GM18909 (cell line): ENCODE measurements at regions not wholly inside any gene's neighbourhood (a gene's known extent, or its start where the extent isn't known, plus 50 kb on each side); places are given as distances from the start of the nearest gene placed in this dataset.
"Not testable (repeated sequence)": the region's sequence is repeated elsewhere in the genome, so short reads cannot be mapped to it uniquely, and the experiment has no call there.

Experiments
- ATAC-seq: cut with Tn5 transposase; IDR thresholded peaks from one replicate; pipeline ENCODE4 v1.9.1; 2021; ENCODE audit warnings: mild to moderate bottlenecking; ENCODE audit not compliant: unreplicated experiment, poor library complexity

DNA sequence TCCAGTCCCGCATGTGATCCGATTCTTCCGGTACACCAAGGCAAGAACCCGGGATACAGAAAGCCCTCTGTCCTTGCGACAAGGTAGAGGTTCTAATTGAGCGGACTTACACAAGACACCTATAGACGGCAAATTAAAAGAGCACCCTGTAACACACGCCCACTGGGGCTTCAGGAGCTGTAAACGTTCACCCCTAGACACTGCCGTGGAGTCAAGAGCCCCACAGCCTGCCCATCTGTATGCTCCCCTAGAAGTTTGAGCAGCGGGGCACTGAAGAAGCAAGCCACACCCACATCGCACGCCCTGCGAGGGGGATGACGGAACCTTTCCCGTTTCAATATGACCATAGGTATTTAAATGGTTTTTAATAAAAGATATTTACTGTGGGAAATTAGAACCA is 696.3 kb upstream of the MMS22L start:
- not testable (repeated sequence) for ATAC-seq

DNA sequence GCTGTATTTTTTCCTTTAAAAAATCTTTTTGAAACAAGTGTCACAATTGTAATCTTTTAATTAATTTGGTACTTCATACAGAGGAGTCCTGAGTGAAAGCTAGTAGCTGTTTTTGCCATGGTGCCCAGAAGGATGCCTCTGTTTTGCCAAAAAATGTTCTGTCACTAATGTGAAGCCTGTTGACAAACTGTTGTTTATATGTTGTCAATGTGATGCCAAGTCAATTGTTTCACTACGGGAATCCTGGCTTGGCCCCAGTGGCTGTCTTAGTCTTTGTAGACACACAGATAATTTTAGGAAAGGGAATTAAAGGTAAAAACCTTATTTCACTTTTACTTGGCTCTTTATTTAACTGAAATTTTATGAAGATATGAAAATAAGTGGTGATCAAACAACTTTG is 706.4 kb upstream of the MMS22L start:
- ATAC-seq, result no peak

- ATAC-seq, result no peak
Measured at GRCh38 chr6:97995158-97995557, 712.1 kb upstream of the MMS22L start.

GRCh38 chr6:98002678-98003077 is 719.7 kb upstream of the MMS22L start:
- ATAC-seq, result no peak

DNA sequence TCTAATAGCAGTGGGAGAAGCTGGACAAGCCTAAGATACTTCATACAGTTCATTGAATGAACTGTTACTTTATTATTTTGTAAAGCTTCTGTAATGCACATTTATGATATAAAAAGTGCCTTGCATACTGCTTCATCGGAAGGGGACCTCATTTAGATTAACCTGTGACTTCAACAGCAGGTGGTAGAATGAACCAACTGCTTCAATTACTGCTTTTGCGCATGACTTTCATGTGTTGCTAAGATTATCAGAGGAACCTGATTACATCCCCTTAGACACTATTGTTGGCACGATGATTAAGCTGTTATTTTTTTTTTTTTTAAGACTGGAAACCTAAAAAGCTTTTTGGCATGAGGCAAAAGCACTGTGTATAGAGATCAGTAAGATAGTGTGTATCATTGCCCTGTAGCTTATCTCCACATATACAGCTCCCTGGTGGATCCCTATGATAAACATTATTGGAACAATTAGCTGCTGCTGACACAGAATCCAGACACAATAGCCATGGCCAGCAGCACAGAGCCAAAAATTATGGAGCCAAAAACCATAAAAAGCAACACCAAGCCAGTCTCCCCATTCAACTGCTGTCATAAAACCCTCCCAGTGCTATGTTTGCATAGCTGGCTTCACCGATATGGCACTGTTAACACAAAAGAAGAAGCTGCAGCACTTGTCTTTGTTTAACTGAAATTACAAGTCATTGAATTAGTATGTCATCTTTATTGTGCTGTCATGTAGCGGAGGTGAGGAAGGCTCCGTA is 731.6 kb upstream of the MMS22L start:
- no peak for ATAC-seq

DNA sequence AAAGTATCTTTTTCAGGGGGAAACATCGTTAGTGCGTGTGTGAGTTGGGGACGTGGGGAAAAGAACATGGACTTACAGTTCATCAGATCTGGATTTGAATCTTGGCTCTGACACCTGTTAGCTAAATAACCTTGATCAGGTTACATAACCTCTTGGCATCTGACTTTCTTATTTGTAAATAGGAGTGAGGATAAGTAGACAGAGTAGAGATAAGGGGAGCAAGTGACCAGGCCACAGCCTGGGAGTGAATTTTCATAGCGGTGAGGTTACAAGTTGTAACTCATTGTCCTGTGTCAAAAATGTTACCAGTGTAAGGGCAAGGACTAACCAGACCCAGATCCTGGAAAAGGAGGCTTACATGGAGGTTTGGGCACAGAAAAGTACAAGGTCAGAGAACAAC is 733.5 kb upstream of the MMS22L start:
- no peak for ATAC-seq

DNA sequence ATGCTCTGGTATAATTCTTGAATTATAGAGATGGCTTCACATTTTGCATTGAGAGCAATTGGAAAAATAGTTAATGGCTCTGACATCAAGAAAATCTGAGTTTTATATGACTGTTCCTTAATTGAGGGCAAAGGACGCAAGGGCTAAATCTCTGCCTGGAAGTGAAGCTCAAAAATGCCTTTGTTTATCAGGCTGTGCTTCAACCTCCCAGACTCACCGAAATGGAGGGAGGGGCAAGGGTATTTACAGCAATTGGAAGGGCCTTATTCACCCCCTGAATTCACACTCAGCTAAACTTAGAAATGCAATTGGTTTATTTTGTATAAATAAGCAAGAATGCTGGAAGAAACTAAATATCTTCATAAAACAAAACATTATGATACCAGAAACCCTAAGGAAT is 737.2 kb upstream of the MMS22L start:
- ATAC-seq, result no peak

DNA sequence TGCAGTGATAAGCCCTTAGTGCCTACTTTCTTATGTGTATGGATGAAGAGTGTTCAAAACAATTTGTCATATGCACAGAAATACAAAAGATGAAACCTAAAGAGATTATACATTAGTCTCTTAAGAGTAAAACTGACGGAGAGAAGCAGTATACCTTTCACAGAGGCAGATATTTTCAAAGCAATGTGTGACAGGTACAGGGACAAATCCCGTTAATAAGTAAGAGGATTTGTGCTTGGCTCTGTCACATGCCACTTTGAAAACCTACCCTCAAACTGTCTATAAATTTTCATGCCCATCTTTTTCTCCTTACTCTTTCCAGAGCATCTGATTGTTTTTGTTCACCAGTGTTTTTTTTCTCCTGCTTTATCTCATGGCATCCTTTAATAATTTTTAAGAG is 741.3 kb upstream of the MMS22L start:
- ATAC-seq, result no peak

GRCh38 chr6:98027898-98028297 is 744.9 kb upstream of the MMS22L start:
- ATAC-seq, result no peak

DNA sequence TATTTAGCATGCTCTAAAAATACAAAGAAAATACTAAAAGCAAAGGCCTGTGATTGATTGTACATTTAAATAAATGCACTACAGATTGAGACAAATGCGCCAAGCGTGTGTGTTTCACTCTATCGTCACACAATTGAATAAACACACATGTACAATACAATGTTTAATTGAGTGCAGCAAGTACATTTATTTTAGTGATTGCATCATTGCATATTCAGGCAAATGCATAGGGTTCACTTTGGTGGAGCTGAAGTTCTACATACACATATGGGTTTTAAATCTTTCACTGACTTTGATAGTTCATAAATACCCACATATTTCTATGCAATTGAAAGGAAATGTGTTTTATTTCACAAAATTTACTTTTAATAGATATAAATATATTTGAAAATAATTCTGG is 750.6 kb upstream of the MMS22L start:
- ATAC-seq, result no peak

DNA sequence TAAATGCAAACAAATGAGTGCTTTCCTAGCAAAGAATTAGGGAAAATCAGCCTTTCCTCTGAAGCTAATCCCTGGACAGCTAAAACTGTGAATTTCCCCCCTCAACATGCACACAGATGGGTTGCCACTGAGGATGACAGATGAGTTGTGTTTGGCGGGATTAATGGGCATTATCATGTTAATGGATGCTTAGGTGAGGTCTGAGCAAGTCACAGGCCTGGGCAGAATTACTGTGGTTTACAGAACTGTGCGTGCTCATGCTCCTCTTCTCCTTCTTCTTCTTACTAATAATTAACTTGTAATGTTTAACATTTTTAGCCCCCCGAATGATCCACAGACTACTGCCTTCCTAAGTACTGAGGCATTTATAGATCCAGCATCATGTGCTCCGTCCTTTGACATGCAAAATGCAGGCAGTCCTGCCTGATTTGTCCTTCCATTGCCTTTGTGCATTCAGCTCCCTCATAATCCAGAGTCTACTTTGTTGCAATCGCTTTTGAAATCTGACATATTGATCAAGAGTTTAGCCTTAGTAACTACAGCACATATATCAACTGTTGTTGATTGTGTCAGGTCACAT is 753.4 kb upstream of the MMS22L start:
- no peak for ATAC-seq

DNA sequence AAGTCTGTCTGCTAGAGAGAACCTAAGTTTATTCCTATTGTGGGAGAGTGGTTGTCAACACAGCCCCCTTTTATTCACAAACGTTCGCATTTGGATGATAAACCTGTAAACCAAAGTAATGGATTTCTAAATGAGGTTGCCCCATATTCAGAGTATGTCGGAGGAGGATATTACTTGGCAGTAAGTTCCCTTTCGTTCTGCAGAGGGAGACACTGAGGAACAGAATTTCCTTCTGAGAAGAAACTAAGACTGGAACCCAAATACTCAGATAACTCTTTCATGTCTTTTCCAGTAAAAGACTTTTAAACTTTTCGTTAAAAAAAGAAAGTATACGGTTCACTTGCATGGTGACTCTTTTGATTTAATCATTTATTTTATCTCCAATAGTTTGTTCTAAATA is 754.6 kb upstream of the MMS22L start:
- no peak for ATAC-seq

GRCh38 chr6:98039443-98039842 is 756.4 kb upstream of the MMS22L start:
- ATAC-seq, result no peak

GRCh38 chr6:98039904-98040607 is 757.0 kb upstream of the MMS22L start:
- ATAC-seq, result no peak

DNA sequence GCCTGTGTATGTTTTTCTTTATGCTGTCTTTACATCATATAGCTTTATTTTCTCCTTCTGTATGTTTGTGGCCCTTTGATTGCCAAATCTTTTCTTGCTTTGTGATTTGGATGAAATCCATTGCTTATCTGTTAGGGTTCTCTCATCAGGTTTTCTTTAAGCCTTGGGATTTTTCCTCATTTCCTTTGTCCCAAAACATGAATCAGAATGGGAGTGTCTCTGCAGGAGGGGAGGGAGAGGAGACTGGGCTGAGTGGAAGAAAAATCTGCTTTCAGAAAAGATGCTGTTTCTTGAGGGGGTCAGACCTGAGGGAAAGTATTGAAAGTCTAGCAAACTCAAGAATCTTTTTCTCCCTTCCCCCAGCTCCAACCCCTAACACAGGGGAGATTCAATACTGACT is 758.0 kb upstream of the MMS22L start:
- ATAC-seq, result no peak

- no peak for ATAC-seq
Measured at GRCh38 chr6:98041921-98042320, 758.9 kb upstream of the MMS22L start.

- ATAC-seq, result no peak
Measured at GRCh38 chr6:98044151-98044561, 761.1 kb upstream of the MMS22L start.

DNA sequence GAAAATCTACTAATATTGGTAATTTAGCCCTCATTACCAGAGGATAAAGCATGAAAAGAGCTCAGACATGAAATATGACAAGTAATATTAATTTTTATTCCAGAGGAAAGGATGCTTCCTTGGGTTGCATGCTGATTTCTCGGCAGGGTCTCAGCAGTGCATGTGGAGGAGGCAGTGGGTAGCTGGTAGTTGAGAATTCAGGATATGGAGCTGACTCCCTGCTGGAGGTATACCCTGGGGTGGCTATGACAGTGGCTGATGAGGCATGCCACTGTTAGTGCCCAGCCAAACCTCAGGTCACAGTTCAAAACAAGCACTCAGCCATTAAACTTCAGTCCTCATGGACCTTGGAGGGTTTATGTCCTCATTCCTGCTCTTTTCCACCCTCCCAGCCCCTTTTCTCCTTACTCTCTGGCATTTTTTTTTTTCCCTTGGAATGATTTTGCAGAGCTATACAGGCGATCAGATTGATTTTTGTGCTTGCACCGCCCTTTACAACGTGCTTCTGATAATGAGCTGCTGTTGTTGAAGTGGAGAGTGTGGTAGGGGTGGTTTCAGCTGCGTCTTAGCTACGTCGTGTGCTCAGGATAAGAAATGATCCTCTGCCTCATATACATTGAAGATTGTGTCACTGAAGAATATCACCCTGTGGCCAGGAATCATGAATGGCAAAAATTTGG is 761.9 kb upstream of the MMS22L start:
- ATAC-seq, result no peak

DNA sequence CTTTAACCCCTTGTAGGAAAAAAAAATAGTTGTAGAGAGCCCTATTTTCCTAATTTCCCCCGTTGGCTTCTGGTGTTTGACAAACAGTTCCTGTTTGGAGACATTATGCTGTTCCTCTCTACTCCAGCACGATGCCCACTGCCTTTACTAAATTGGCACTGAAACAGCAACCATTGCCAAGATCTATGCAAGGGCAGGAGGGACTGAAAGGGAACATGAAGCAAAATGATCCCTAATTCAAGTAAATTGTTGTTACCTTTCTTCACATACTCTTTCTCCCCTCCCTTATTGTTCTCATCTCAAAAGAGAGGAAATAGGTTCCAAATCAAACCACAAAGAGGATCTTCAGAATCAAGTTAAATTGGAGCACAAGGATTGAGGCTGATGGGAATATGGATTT is 764.1 kb upstream of the MMS22L start:
- no peak for ATAC-seq

GRCh38 chr6:98047871-98048270 is 764.9 kb upstream of the MMS22L start:
- ATAC-seq, result no peak

DNA sequence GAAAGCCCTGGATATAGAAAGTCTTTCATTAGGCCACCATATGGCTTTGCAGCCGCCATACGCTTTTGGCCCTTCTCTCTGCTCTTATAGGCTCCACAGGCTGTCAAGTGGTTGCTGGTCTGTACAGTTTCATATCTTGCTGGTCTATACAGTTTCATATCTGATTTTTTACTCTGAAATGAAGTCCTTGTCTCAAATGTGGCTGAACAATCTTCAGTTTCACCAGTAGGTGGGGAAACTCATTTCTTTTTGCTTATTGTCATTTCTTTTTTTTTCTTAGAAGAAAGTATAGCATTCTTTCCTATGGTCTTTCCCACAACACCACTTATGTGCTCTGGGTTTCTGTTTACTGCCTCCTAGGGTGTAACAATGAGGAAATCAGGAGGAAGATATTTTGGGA is 771.4 kb upstream of the MMS22L start:
- peak; percentile 68 for ATAC-seq
